Gastrocnemius medialis (tissue), 4 donors: ENCODE measurements at regions not wholly inside any gene's neighbourhood (a gene's known extent, or its start where the extent isn't known, plus 50 kb on each side); places are given as distances from the start of the nearest gene placed in this dataset.

Experiments used
- POLR2A ChIP-seq, 2 donors: fragments of 450-650 bp; IDR thresholded peaks; one replicate each; pipeline ENCODE4 v1.6.1; 2017; ENCODE audit warnings: antibody characterized with exemption in 2 of 2, mild to moderate bottlenecking in 2 of 2, moderate library complexity in 2 of 2
- TF ChIP-seq, protein P1 (sequence below), 5 experiments: fragments of 450-650 bp in 3 of 5; fragments of 200-600 bp in 2 of 5; sonication (generic) in 2 of 5; IDR thresholded peaks in 4 of 5; conservative IDR thresholded peaks in 1 of 5; 1 replicate in 4 of 5; 2 replicates in 1 of 5; pipeline ENCODE4 v1.5.1; 2016 to 2019; ENCODE audit warnings: antibody characterized with exemption in 5 of 5, mild to moderate bottlenecking in 3 of 5, moderate library complexity in 3 of 5

DNA sequence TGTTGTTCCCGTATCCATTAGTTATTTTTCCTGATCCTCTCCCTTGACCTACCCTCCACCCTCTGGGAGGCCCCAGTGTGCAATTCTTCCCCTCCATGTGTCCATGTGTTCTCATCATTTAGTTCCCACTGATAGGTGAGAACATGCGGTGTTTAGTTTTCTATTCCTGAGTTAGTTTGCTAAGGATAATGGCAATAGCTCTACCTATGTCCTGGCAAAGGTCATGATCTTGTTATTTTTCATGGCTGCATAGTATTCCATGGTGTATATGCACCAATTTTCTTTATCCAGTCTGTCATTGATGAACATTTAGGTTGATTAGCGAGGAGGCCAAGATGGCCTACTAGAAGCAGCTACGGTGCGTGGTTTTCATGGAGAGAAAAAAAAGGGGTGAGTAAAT lies 714.1 kb downstream of the STIM2 start:
- TF ChIP-seq, protein P1, sequence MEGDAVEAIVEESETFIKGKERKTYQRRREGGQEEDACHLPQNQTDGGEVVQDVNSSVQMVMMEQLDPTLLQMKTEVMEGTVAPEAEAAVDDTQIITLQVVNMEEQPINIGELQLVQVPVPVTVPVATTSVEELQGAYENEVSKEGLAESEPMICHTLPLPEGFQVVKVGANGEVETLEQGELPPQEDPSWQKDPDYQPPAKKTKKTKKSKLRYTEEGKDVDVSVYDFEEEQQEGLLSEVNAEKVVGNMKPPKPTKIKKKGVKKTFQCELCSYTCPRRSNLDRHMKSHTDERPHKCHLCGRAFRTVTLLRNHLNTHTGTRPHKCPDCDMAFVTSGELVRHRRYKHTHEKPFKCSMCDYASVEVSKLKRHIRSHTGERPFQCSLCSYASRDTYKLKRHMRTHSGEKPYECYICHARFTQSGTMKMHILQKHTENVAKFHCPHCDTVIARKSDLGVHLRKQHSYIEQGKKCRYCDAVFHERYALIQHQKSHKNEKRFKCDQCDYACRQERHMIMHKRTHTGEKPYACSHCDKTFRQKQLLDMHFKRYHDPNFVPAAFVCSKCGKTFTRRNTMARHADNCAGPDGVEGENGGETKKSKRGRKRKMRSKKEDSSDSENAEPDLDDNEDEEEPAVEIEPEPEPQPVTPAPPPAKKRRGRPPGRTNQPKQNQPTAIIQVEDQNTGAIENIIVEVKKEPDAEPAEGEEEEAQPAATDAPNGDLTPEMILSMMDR (IDR thresholded peaks at IDR 0.05 in 4 of 5, conservative IDR thresholded peaks at IDR 0.05 in 1 of 5) = no peak
- TF ChIP-seq POLR2A (IDR thresholded peaks at IDR 0.05) = no peak
